ENCODE measurements at regions not wholly inside any gene's neighbourhood (a gene's known extent, or its start where the extent isn't known, plus 50 kb on each side); places are given as distances from the start of the nearest gene placed in this dataset.

DNA sequence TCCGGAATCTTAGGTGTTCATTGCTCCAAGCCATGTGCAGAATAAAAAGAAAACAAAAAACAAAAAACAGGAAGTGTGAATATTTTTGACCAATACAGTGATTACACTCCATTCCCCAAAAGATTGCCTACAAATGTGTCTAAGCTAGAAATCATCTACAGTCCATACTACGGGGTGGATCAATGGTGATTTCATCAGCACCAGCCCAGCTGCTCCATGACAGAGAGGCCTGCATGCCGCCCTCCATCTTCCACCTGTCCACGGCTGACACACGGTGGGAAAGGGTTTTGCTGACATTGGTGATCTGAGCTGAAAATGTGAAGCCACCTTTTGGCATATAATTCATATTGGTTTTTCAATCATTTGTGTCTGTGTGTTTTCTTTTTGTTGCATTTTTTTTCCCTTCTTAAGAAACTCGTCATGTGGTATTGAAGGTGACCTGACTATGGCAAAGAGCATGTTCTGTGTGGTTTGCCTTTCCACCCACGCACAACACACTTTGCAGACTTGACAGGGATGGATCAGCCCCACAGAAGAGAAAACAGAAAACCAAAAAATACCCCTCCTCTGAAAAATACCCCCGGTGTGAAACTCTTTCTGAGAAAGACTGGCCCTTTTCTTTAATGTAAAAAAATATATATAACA is 533.1 kb downstream of the RNF144A start:
- Mint-ChIP-seq H3K4me3 (no peak overlapping the region), H3K27me3 (peaks cover 11% of the 10 kb centered on the region), H3K9me3 (no peaks in the 10 kb centered on the region), H3K36me3 (no peaks in the 10 kb centered on the region), H3K4me1 (no peaks in the 10 kb centered on the region), H3K27ac (no peak overlapping the region)
- no peak for ATAC-seq

DNA sequence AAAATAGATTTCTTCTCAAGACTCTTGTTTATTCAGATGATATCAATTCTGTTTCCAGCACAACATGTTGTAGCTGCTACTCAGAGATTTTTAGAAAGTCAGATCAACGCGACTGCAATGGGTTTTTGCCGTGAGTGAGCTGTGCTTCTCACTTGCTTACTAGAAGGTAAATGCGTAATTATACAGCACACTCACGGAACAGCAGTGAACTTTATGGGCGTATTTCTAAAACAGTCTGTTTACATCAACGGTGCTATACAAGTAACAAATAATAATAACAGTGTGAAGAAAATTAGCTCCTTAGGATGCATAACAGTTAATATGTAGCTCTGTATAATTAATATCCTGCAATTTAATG is 533.6 kb downstream of the RNF144A start:
- Mint-ChIP-seq H3K27ac (no peak overlapping the region), H3K4me1 (no peaks in the 10 kb centered on the region), H3K36me3 (no peaks in the 10 kb centered on the region), H3K9me3 (no peaks in the 10 kb centered on the region), H3K27me3 (peaks cover 11% of the 10 kb centered on the region), H3K4me3 (no peak overlapping the region)
- ATAC-seq = no peak

DNA sequence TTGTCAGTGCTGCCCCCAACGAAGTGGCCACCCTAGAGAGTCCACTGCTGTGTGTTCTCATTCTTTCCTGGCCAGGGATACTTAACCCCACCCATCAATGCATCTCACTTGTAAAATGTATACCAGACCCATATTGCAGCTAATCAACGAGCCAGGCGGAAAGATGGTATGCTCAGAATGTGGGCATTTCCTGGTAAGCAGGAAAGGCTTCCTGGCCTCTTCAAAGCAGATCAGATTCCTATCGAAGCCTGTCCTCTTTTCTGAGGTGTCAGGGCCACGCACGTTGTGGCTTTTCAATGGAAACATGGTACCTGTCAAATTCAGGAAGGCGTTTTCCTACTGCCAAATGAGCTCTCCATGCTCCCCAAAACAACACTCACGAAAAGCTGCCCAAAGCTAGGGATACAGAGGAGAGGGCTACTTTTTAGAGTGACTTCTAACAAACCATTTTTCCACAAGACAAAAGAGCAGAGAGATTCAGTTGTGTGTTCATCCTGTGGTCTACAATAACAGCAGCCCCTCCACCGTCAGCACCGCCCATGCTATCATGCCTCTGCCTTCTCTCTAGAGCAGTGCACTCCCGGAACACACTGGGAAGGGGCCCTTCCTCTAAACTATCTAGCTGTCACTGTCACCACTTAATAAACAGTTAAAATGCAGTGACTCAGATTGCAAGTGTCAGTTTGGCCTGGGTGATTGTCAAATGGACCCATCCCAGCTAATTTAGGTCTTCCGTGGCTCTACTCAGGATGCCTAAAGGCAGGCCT is 535.1 kb downstream of the RNF144A start:
- no peaks in the 10 kb centered on the region for H3K9me3 Mint-ChIP-seq
- H3K4me3 Mint-ChIP-seq = no peak overlapping the region
- H3K4me1 Mint-ChIP-seq = no peaks in the 10 kb centered on the region
- peaks cover 11% of the 10 kb centered on the region for H3K27me3 Mint-ChIP-seq
- no peak for ATAC-seq
- no peaks in the 10 kb centered on the region for H3K36me3 Mint-ChIP-seq
- no peak overlapping the region for H3K27ac Mint-ChIP-seq

DNA sequence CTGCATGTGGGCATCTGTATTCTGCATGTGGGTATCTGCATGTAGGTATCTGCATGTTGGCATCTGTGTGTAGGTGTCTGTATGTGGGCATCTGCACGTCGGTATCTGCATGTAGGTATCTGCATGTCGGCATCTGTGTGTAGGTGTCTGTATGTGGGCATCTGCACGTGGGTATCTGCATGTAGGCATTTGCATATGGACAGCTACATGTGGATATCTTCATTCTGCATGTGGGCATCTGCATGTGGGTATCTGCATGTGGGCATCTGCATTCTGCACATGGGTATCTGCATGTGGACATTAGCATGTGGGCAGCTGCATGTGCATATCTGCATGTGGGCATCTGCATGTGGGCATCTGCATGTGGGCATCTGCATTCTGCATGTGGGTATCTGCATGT is 537.4 kb downstream of the RNF144A start:
- no peaks in the 10 kb centered on the region for H3K4me1 Mint-ChIP-seq
- no peak overlapping the region for H3K4me3 Mint-ChIP-seq
- no peaks in the 10 kb centered on the region for H3K36me3 Mint-ChIP-seq
- no peak overlapping the region for H3K27ac Mint-ChIP-seq
- no peaks in the 10 kb centered on the region for H3K27me3 Mint-ChIP-seq
- H3K9me3 Mint-ChIP-seq = no peaks in the 10 kb centered on the region
- ATAC-seq = no peak

DNA sequence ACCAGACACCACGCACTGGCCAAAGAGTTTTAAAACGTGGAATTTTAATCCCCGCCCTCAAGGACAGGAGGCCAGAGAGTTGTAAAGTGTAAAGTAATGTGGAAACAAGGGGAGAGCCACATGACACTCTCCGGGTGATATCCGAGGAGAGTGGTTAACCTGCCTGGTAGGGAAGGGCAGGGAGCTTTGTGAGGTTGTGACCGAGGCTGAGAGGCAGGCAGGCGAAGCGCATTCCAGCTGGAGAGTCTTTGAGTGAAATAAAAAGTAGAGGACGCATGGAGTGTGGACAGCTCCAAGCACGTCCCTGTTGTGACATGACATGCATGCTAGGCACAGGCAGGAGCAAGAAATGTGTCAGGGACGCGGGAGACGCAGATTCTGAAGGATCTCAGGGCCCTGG is 539.5 kb downstream of the RNF144A start:
- Mint-ChIP-seq H3K9me3 (no peaks in the 10 kb centered on the region), H3K27ac (no peak overlapping the region), H3K4me1 (no peaks in the 10 kb centered on the region), H3K4me3 (no peak overlapping the region), H3K27me3 (no peaks in the 10 kb centered on the region), H3K36me3 (no peaks in the 10 kb centered on the region)
- no peak for ATAC-seq

DNA sequence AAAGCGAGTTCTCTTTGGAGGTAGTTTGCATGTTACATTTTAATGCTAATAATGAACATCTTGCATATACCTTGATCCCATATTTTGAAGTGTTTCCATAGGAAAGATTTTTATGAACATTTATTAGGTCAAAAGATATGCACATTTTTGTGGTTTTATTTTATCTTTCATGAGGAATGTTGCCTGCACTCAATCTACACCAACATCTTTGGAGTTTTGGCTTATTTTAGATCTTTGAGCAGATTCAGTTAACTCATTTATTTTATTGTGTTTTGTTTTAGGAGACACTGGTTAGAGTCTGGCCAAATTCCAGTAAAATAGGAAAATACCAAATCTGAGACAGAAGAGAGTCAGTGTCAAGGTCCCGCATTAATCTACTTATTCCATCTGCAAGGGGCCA is 540.9 kb downstream of the RNF144A start:
- H3K4me3 Mint-ChIP-seq = no peak overlapping the region
- no peak overlapping the region for H3K27ac Mint-ChIP-seq
- no peaks in the 10 kb centered on the region for H3K4me1 Mint-ChIP-seq
- no peak for ATAC-seq
- H3K36me3 Mint-ChIP-seq = no peaks in the 10 kb centered on the region
- H3K27me3 Mint-ChIP-seq = no peaks in the 10 kb centered on the region
- peaks cover 3% of the 10 kb centered on the region for H3K9me3 Mint-ChIP-seq

DNA sequence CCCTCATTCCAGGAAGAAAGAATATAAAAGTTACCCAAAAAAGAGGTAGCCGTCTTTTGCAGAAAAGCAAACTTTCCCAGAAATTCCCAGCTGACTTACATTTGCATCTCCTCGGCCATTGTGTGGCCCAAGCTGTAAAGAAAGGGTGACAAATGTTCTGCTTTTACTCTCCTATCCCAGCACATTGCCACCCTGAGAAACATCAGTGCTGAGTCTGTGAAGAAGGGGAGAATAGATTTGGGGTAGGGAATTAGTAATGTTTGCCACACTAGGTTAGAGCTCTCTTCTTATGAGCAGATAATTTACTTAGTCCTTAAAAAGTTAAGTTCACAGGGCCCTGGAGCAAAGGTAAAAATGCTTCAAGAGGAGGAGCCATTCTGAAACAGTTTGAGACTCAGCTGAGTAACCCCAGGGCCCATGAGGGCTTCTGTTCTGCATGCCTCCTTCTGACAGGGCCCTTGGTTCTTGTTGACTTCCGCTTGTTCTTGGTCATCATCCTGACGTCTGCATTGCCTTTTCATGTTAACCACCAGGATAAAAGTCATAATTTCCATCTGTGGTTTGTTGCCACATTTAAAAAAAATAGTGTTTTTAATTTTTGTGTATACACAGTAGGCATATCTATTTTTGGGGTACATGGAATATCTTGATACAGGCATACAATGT is 550.7 kb downstream of the RNF144A start:
- ATAC-seq = no peak
- no peak overlapping the region for H3K4me3 Mint-ChIP-seq
- H3K27ac Mint-ChIP-seq = no peak overlapping the region
- no peaks in the 10 kb centered on the region for H3K36me3 Mint-ChIP-seq
- peaks cover 21% of the 10 kb centered on the region for H3K27me3 Mint-ChIP-seq
- peaks cover 6% of the 10 kb centered on the region for H3K9me3 Mint-ChIP-seq
- no peaks in the 10 kb centered on the region for H3K4me1 Mint-ChIP-seq

DNA sequence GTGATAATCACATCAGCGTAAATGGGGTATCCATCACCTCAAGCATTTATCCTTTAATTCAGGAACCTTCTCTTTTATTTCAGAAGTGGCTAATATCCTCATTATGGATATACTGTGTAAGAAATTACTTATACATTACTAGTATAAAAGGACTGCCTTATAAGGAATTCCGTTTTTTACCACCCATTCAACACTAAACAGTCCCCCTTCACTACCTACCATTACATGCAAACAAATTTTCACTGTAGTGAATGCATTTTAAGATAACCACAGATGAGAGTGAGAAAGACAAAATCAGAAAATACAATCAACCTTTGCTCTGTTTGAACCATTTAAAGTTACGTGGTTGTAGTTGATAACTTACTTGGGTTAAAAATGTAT is 551.2 kb downstream of the RNF144A start:
- H3K4me1 Mint-ChIP-seq = no peaks in the 10 kb centered on the region
- no peak for ATAC-seq
- H3K27me3 Mint-ChIP-seq = peaks cover 21% of the 10 kb centered on the region
- H3K27ac Mint-ChIP-seq = no peak overlapping the region
- no peak overlapping the region for H3K4me3 Mint-ChIP-seq
- H3K9me3 Mint-ChIP-seq = peaks cover 5% of the 10 kb centered on the region
- H3K36me3 Mint-ChIP-seq = no peaks in the 10 kb centered on the region

DNA sequence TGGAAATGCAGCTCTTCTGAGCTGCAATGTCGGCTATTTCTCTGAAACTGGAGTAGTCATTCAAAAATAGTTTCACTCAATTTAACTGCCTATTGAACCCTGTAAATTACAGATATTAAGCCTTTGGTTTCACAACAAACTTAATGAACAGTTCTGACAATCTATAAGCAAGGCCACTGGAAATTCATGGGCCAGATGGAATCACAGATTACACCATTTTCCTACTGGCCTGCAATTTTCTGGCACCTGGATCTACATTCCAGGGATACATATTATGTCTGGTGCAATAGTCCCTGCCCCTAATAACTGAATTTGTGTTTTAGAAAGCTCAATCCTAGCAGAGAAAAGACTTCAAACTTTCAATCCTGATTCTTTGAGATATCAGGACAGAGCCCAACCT is 551.7 kb downstream of the RNF144A start:
- H3K4me1 Mint-ChIP-seq = no peaks in the 10 kb centered on the region
- no peak overlapping the region for H3K27ac Mint-ChIP-seq

DNA sequence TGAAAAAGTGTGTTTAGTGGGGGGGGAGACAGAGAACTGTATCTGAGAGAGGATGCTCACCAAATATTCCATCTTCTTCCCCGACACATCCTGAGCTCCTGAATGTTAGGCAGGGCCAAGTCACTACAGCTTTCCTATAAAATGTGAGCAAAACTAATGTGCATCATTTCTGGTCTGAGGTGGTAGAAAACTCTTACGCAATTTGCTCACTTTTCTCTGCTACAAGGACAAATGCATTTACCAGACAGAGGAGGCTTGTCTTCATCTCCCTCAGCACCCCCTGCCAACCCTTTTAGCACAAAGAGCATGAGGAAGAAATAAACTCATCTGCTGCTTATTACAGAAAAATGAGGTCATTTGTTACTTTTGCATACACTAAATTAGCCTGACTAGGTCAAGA is 554.0 kb downstream of the RNF144A start:
- H3K27ac Mint-ChIP-seq = no peak overlapping the region

More for the DNA sequence above, 551.7 kb downstream of the RNF144A start:
- Mint-ChIP-seq H3K36me3 (no peaks in the 10 kb centered on the region), H3K9me3 (peaks cover 3% of the 10 kb centered on the region), H3K4me3 (no peak overlapping the region), H3K27me3 (peaks cover 21% of the 10 kb centered on the region)
- no peak for ATAC-seq

DNA sequence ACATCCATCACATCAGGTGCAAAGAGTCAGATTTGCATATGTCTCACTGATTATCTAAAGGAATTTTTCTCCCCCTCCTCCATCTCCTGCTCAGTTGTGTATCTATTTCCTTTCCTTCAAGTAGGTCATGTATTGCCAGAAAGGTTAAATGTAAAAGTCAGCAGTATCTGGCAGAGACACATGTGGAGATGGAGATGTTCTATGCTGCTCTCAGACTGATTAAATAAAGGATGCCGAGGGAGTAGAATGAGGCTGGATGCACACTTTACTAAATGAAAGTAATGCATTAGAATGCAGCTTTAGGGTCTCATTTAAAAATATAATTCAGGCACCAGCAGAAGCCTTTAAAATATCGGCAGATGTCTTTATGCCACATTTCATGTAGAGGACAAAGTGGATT is 555.3 kb downstream of the RNF144A start:
- Mint-ChIP-seq H3K4me3 (no peak overlapping the region), H3K36me3 (no peaks in the 10 kb centered on the region), H3K4me1 (no peaks in the 10 kb centered on the region), H3K9me3 (no peaks in the 10 kb centered on the region), H3K27me3 (peaks cover 43% of the 10 kb centered on the region), H3K27ac (no peak overlapping the region)
- ATAC-seq = no peak

More for the DNA sequence above, 554.0 kb downstream of the RNF144A start:
- H3K4me1 Mint-ChIP-seq = no peaks in the 10 kb centered on the region
- H3K36me3 Mint-ChIP-seq = no peaks in the 10 kb centered on the region
- H3K27me3 Mint-ChIP-seq = peaks cover 31% of the 10 kb centered on the region
- H3K4me3 Mint-ChIP-seq = no peak overlapping the region
- no peaks in the 10 kb centered on the region for H3K9me3 Mint-ChIP-seq
- ATAC-seq = no peak

DNA sequence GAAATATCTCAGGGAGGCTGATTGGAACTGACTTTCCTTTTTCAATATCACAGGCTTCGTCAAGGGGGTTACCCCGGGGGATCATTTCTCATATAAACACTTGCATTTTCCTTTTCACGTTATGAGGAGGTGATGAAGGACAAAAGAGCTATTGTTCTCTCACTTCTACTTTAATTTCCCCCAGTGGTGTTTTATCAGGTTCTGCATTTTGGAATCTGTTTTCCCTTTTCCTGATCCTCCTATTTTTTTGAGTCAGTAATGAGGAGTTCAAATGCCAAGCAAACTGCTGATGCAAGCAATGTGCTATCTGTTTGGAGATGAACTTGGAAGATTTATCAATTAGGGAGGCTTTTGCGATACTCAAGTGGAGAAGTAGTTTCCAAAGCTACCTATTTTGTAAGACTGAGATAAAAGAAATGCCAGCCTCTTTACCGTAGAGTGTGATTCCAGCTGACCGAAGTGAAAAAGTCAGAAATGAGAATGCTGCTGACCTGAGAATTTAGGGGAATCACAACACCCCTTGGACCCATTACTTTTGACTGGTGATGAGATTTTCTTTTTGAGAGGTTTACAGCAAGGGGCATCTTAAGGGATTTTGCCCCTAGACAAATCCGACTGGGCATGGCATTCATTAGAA is 556.0 kb downstream of the RNF144A start:
- H3K36me3 Mint-ChIP-seq = no peaks in the 10 kb centered on the region

DNA sequence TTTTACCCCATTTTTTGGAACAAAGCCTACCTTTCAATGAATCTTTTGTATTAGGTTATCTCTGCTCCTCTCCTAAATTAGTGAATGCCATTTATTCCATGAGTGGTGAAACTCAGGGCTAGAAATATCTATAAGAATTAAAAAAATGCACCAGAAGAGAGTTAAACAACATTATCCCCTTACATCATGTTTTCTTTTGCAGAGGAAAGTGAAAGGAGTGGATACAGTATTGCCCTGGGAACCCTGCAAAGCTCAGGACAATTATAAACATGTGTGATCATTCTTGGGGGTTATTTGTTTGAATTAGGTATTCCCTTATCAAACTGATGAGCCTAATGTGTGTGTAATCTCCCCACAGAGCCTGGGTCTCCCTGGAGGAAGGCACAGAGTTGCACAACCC is 559.2 kb downstream of the RNF144A start:
- ATAC-seq = no peak
- H3K4me3 Mint-ChIP-seq = no peak overlapping the region
- no peak overlapping the region for H3K27ac Mint-ChIP-seq
- H3K27me3 Mint-ChIP-seq = peaks cover 37% of the 10 kb centered on the region
- H3K4me1 Mint-ChIP-seq = no peaks in the 10 kb centered on the region
- H3K36me3 Mint-ChIP-seq = no peaks in the 10 kb centered on the region
- peaks cover under 1% of the 10 kb centered on the region for H3K9me3 Mint-ChIP-seq

More for the DNA sequence above, 556.0 kb downstream of the RNF144A start:
- H3K27me3 Mint-ChIP-seq = peaks cover 41% of the 10 kb centered on the region
- H3K27ac Mint-ChIP-seq = no peak overlapping the region
- ATAC-seq = no peak
- no peaks in the 10 kb centered on the region for H3K9me3 Mint-ChIP-seq
- H3K4me1 Mint-ChIP-seq = no peaks in the 10 kb centered on the region
- H3K4me3 Mint-ChIP-seq = no peak overlapping the region

DNA sequence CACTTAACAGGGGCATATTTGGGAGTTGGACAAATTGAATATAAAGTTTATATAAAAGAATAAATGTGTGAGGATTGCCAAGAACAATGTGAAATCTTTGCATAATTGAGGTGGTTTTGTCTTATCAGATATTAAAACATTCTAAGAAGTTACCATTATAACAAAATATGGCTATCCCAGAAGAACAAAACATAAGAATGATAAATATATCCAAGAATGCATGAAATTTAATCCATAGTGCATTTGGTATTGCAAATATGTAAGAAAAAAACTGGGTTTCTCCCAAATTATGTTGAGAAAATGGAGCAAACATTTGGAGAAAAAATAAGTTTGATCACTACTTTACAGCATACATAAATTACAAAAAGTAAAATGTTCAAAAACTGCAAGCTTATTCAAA is 562.4 kb downstream of the RNF144A start:
- H3K27ac Mint-ChIP-seq = no peak overlapping the region
- no peaks in the 10 kb centered on the region for H3K36me3 Mint-ChIP-seq
- H3K4me3 Mint-ChIP-seq = no peak overlapping the region

DNA sequence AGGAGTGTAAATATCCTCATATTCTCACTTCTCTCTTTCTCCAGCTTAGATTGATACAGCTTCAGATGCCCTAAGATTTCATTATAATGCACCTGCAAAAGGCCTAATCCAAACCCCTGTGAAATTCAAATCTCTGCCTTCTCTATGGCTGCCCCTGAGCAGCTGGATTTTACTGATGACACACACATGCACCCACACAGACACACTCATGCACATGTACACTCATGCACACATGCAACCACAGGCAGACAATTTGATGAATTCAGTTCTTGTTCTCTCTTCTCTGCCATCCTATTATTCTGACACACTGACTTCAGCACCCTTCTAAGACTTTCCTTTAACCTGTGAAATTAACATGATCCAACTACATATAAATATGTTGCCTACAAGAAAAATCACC is 563.2 kb downstream of the RNF144A start:
- H3K36me3 Mint-ChIP-seq = no peaks in the 10 kb centered on the region
- no peaks in the 10 kb centered on the region for H3K4me1 Mint-ChIP-seq
- H3K4me3 Mint-ChIP-seq = no peak overlapping the region
- peaks cover 34% of the 10 kb centered on the region for H3K27me3 Mint-ChIP-seq
- H3K27ac Mint-ChIP-seq = no peak overlapping the region
- no peak for ATAC-seq
- peaks cover 8% of the 10 kb centered on the region for H3K9me3 Mint-ChIP-seq

More for the DNA sequence above, 562.4 kb downstream of the RNF144A start:
- ATAC-seq = no peak
- H3K4me1 Mint-ChIP-seq = no peaks in the 10 kb centered on the region
- H3K9me3 Mint-ChIP-seq = peaks cover 8% of the 10 kb centered on the region
- peaks cover 37% of the 10 kb centered on the region for H3K27me3 Mint-ChIP-seq
